ENCODE measurements at regions not wholly inside any gene's neighbourhood (a gene's known extent, or its start where the extent isn't known, plus 50 kb on each side); places are given as distances from the start of the nearest gene placed in this dataset.

DNA sequence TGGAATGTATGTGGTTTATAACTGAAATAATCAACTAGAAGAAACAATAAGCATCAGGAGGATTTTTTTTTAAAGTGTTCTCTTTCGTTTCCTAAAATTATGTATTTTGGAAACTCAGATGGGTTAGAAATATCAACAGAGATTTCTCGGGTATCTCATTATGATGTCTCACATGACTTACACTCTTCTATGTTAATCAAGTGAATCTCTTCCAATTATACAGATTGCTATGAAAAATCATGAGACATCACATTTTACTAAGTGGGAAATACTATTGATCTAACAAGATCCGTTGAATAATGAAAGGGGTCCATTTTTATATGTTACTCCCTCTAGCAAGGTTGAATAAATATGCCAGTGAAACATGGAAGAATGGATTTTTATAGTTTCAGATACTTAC lies 54.7 kb upstream of the NRIP1 start:
- Mint-ChIP-seq H3K4me3 (ENCODE audit: unreplicated experiment) (no peak overlapping the region), H3K9me3 (ENCODE audit: unreplicated experiment) (no peaks in the 10 kb centered on the region), H3K4me1 (ENCODE audit: unreplicated experiment) (no peaks in the 10 kb centered on the region), H3K27me3 (ENCODE audit: unreplicated experiment) (no peaks in the 10 kb centered on the region), H3K36me3 (ENCODE audit: low read depth, unreplicated experiment) (no peaks in the 10 kb centered on the region), H3K27ac (ENCODE audit: unreplicated experiment) (no peak overlapping the region)
- TF ChIP-seq, protein P1, sequence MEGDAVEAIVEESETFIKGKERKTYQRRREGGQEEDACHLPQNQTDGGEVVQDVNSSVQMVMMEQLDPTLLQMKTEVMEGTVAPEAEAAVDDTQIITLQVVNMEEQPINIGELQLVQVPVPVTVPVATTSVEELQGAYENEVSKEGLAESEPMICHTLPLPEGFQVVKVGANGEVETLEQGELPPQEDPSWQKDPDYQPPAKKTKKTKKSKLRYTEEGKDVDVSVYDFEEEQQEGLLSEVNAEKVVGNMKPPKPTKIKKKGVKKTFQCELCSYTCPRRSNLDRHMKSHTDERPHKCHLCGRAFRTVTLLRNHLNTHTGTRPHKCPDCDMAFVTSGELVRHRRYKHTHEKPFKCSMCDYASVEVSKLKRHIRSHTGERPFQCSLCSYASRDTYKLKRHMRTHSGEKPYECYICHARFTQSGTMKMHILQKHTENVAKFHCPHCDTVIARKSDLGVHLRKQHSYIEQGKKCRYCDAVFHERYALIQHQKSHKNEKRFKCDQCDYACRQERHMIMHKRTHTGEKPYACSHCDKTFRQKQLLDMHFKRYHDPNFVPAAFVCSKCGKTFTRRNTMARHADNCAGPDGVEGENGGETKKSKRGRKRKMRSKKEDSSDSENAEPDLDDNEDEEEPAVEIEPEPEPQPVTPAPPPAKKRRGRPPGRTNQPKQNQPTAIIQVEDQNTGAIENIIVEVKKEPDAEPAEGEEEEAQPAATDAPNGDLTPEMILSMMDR (IDR thresholded peaks at IDR 0.05; ENCODE audit: unreplicated experiment) = no peak
- no peak for DNase-seq (ENCODE audit: low spot score)

- H3K4me1 Mint-ChIP-seq (ENCODE audit: unreplicated experiment) = no peaks in the 10 kb centered on the region
- no peaks in the 10 kb centered on the region for H3K36me3 Mint-ChIP-seq (ENCODE audit: low read depth, unreplicated experiment)
- TF ChIP-seq, protein P1 (IDR thresholded peaks at IDR 0.05; ENCODE audit: unreplicated experiment) = no peak
- H3K27ac Mint-ChIP-seq (ENCODE audit: unreplicated experiment) = no peak overlapping the region
- H3K4me3 Mint-ChIP-seq (ENCODE audit: unreplicated experiment) = no peak overlapping the region
- no peaks in the 10 kb centered on the region for H3K27me3 Mint-ChIP-seq (ENCODE audit: unreplicated experiment)
- no peaks in the 10 kb centered on the region for H3K9me3 Mint-ChIP-seq (ENCODE audit: unreplicated experiment)
- no peak for DNase-seq (ENCODE audit: low spot score)
Measured at GRCh38 chr21:15121097-15121654, 56.4 kb upstream of the NRIP1 start.

DNA sequence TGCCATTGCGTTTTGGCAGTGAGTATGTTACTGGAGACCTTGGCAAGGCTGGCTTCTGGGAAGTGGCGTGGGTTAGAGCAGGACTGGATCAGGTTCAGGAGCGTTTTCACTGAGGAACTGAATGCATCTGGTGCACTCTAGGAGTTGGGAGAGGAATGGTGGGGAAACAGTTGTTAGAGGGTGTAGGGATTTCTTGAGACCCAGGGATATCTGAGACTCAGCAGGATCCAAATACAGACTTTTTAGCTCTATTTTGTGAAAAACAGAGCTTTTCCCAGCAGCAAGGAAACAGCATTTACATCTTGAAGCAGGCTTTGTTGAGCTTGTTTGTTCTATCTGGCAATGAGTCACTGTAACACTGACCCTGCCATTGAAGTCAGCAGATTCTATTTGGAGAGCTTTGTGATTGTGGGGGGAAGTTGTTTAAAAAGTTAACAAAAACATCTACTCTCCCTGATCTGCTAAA lies 56.9 kb upstream of the NRIP1 start:
- no peaks in the 10 kb centered on the region for H3K9me3 Mint-ChIP-seq (ENCODE audit: unreplicated experiment)
- H3K36me3 Mint-ChIP-seq (ENCODE audit: low read depth, unreplicated experiment) = no peaks in the 10 kb centered on the region
- no peak overlapping the region for H3K4me3 Mint-ChIP-seq (ENCODE audit: unreplicated experiment)
- H3K27ac Mint-ChIP-seq (ENCODE audit: unreplicated experiment) = no peak overlapping the region
- TF ChIP-seq, protein P1 (IDR thresholded peaks at IDR 0.05; ENCODE audit: unreplicated experiment) = no peak
- no peaks in the 10 kb centered on the region for H3K27me3 Mint-ChIP-seq (ENCODE audit: unreplicated experiment)
- DNase-seq (ENCODE audit: low spot score) = no peak
- H3K4me1 Mint-ChIP-seq (ENCODE audit: unreplicated experiment) = no peaks in the 10 kb centered on the region

GRCh38 chr21:15122241-15122640 lies 57.4 kb upstream of the NRIP1 start:
- H3K4me1 Mint-ChIP-seq (ENCODE audit: unreplicated experiment) = no peaks in the 10 kb centered on the region
- no peaks in the 10 kb centered on the region for H3K27me3 Mint-ChIP-seq (ENCODE audit: unreplicated experiment)
- no peaks in the 10 kb centered on the region for H3K36me3 Mint-ChIP-seq (ENCODE audit: low read depth, unreplicated experiment)
- no peaks in the 10 kb centered on the region for H3K9me3 Mint-ChIP-seq (ENCODE audit: unreplicated experiment)
- DNase-seq (ENCODE audit: low spot score) = no peak
- H3K4me3 Mint-ChIP-seq (ENCODE audit: unreplicated experiment) = no peak overlapping the region
- H3K27ac Mint-ChIP-seq (ENCODE audit: unreplicated experiment) = no peak overlapping the region
- TF ChIP-seq, protein P1 (IDR thresholded peaks at IDR 0.05; ENCODE audit: unreplicated experiment) = no peak

GRCh38 chr21:15124731-15125130 lies 59.9 kb upstream of the NRIP1 start:
- Mint-ChIP-seq H3K4me1 (ENCODE audit: unreplicated experiment) (no peaks in the 10 kb centered on the region), H3K9me3 (ENCODE audit: unreplicated experiment) (no peaks in the 10 kb centered on the region), H3K4me3 (ENCODE audit: unreplicated experiment) (no peak overlapping the region), H3K36me3 (ENCODE audit: low read depth, unreplicated experiment) (no peaks in the 10 kb centered on the region), H3K27ac (ENCODE audit: unreplicated experiment) (no peak overlapping the region), H3K27me3 (ENCODE audit: unreplicated experiment) (peaks cover 4% of the 10 kb centered on the region)
- TF ChIP-seq, protein P1 (IDR thresholded peaks at IDR 0.05; ENCODE audit: unreplicated experiment) = no peak
- no peak for DNase-seq (ENCODE audit: low spot score)

All from endothelial cell (in vitro differentiated cells).